Inferior parietal cortex (tissue), 1 donor: ENCODE measurements at regions not wholly inside any gene's neighbourhood (a gene's known extent, or its start where the extent isn't known, plus 50 kb on each side); places are given as distances from the start of the nearest gene placed in this dataset.
A peak's percentile ranks its signal among the peaks of the same experiment; 100 is the strongest.
"Not testable (repeated sequence)": the region's sequence is repeated elsewhere in the genome, so short reads cannot be mapped to it uniquely, and the experiment has no call there.

Experiments used
- DNase-seq: peaks from one replicate; pipeline ENCODE4 v3.0.0-alpha.2; 2016; ENCODE audit errors: extremely low spot score

- DNase-seq = no peak
Measured at GRCh38 chr5:18325431-18325830, 691.2 kb downstream of the TAF11L14 start.

- DNase-seq = peak; percentile 39
Measured at GRCh38 chr5:18329328-18329727, 695.1 kb downstream of the TAF11L14 start.

DNA sequence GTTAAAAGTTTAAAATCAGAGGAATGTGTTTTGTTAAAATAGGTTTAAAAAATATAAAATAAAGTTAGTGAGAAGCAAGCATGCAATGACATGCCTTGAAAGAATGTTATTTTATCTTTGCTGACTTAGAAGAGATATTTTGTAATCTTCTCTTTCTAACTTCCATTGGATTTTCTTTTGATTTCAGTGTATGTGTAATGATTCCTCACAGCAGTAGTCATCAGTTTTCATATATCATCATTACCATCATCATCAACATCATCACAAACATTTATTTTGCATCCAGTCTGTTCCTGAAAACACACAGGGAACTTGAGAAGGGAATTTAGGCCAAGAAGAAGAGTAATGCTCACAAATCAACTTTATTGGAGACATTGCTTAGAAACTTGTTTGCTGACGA is 699.6 kb downstream of the TAF11L14 start:
- DNase-seq = no peak

DNA sequence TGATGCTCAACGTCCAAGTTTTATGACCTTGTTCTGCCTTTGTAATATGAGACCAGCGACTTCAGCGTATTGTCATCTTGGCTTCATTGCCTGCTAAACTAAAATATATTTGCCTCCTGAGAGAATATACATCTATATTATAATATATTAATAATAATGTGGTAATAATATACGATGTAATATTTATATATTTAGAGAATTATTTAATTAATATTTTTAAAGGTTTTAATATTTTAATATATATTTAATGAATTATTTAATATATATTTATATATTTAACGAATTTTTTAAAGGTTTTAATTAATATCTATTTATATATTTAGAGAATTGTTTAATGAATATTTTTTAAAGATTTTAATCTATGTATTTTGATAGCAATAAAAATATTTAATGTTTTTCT is 700.7 kb downstream of the TAF11L14 start:
- no peak for DNase-seq

- DNase-seq = no peak
Measured at GRCh38 chr5:18354828-18355227, 720.6 kb downstream of the TAF11L14 start.

DNA sequence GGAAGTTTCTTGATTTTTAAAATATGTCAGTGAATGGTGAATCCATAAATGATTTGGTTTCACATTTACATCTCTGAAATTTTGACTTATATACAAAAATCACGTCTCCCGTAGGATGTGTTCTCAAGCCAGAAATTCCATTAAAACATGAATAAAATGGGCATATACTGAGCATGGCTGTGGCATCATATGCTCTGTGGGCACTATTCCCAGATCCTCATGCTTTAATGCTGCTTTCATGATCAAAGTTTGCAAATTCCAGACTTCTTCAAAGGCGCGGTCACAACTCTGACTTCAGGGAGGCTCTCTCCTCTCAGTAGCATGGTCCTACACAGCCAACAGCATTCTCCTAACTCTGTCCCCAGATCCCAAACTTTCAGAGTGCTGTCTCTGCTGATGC is 723.2 kb downstream of the TAF11L14 start:
- DNase-seq = no peak

DNA sequence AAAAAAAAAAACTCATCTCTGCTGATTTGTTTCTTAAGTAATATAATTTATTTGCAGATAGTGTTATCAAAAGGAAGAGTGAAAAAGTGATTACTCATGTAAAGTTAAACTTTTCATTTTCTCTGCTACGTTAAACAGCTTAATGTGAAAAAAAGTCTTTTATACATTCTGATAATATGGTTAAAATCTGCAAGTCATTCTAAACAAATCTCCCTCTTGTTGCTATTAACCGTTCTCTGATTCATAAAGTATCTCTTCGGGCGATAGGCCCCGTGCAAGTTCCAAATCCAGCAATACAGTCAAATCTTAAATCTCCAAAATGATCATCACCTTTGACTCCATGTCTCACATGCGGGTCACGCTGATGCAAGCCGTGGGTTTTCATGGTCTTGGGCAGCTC is 732.0 kb downstream of the TAF11L14 start:
- no peak for DNase-seq

- no peak for DNase-seq
Measured at GRCh38 chr5:18370531-18370930, 736.3 kb downstream of the TAF11L14 start.

DNA sequence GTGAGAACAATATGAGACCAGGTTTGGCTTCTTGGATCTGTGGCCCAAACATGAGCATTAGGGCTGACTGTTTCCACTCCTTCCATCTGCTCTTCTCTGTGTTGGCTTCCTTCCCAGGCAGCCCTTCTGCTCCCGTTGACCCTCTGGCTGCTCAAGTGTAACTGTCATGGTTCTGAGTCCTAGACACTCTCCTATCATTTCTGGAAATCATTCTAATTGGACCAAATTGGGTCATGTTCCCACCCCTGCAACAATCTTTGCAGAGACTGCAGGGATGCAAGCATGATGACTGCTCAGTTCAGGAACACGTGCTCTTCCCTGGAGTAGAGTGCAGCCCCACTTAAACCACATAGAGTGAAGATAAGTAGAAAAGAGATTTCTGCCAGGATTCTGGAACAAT is 741.4 kb downstream of the TAF11L14 start:
- no peak for DNase-seq

DNA sequence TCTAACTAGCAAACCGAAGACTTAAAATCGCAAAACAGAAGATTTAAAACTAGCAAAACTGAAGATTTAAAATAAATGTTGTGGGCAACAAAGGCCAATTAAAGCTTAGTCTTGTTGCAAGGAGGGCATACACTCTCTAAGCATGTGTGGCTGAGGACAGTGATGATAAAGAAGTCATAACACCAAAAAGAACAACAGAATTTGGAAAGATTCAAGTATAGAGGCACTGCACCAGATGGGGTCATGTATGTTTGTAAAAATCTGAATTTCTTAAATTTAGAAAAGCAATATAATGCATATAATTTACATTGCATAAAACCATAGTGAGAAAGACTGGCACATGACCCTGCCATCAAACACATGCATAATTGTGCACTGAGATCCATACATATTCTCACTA is 743.8 kb downstream of the TAF11L14 start:
- no peak for DNase-seq

- no peak for DNase-seq
Measured at GRCh38 chr5:18379189-18379588, 744.9 kb downstream of the TAF11L14 start.

DNA sequence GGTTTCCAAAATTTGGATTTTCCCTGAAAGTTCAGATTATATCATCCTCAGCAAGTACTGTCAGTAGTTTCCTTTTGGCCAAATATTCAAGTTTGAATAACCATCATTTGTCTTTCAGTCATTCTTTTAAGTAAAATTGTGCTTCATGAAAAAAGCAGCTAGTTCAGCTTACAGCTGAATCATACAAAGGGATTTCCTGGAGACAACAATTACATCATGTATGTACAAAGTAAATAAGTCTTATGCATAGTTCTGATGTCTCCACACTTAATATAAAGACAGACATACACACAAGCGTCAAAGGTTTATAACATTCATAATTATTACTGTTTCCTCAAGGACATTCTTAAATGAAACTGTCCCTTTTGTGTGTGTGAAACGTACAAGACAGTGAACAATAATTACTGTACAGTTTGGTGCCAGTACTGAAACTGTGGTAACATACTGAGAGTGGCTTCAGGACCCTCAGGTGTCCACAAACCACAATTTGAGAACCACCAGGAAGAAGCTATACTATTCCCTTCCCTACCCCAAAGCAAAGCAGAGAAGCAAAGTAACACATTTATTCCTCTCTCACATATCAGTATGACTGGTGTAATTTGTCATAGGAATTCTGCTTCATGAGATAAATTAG is 746.6 kb downstream of the TAF11L14 start:
- DNase-seq = no peak

GRCh38 chr5:18393565-18394442 is 759.5 kb downstream of the TAF11L14 start:
- peak; percentile 85 for DNase-seq

GRCh38 chr5:18394443-18394804 is 760.2 kb downstream of the TAF11L14 start:
- DNase-seq = no peak

- DNase-seq = no peak
Measured at GRCh38 chr5:18395126-18396110, 761.2 kb downstream of the TAF11L14 start.

- DNase-seq = no peak
Measured at GRCh38 chr5:18397371-18397770, 763.1 kb downstream of the TAF11L14 start.

- DNase-seq = no peak
Measured at GRCh38 chr5:18397891-18398290, 763.6 kb downstream of the TAF11L14 start.

DNA sequence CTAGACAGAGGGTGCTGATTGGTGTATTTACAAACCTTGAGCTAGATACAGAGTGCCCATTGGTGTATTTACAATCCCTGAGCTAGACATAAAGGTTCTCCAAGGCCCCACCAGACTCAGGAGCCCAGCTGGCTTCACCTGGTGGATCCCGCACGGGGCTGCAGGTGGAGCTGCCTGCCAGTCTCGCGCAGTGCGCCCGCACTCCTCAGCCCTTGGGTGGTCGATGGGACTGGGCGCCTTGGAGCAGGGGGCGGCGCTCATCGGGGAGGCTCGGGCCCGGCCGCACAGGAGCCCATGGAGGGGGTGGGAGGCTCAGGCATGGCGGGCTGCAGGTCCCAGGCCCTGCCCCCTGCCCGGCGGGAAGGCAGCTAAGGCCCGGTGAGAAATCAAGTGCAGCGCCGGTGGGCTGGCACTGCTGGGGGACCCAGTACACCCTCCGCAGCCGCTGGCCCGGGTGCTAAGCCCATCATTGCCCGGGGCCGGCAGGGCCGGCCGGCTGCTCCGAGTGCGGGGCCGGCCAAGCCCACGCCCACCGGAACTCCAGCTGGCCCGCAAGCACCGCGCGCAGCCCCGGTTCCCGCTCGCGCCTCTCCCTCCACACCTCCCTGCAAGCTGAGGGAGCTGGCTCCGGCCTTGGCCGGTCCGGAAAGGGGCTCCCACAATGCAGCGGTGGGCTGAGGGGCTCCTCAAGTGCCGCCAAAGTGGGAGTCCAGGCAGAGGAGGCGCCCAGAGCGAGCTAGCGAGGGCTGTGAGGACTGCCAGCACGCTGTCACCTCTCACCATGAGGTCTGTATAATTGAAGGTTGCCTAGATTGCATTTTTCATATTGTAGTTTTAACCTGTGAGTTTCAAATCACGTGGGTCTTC is 765.4 kb downstream of the TAF11L14 start:
- not testable (repeated sequence) for DNase-seq

DNA sequence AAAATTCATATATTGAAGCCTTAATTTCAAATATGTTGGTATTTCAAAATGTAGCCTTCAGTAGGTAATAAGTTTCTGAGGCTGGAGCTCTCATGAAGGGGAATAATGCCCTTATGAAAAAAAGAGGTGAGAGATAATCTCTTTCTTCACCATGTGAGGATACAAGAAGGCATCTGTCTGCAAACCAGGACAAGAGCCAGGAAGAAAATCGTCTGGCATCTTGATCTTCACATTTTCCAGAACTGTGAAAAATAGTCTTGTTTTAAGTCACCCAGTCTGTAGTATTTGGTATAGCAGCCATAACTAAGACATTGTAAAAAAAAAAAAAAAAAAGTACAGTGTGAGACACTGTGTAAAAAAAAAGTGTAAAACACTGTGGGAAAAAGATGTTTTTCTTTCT is 768.9 kb downstream of the TAF11L14 start:
- no peak for DNase-seq

DNA sequence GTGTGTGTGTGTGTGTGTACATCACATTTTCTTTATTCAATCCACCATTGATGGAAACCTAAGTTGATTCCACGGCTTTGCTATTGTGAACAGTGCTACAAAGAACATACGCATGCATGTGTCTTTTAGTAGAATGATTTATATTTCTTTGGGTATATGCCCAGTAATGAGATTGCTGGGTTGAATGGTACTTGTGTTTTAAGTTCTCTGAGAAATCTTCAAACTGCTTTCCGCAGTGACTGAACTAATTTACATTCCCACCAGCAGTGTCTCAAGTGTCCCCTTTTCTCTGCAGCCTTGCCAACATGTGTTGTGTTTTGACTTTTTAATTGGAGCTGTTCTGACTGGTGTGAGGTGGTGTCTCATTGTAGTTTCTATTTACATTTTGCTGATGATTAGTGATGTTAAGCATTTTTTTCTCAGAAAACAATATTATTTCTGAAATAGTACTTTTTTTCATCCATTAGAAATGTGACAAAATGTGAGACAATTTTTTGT is 769.7 kb downstream of the TAF11L14 start:
- DNase-seq = no peak

- DNase-seq = no peak
Measured at GRCh38 chr5:18420711-18421110, 786.5 kb downstream of the TAF11L14 start.
